GM21515 (cell line): ENCODE measurements at regions not wholly inside any gene's neighbourhood (a gene's known extent, or its start where the extent isn't known, plus 50 kb on each side); places are given as distances from the start of the nearest gene placed in this dataset.

ENCODE experiments used
- ATAC-seq: cut with Tn5 transposase; IDR thresholded peaks from one replicate; pipeline ENCODE4 v1.9.1; 2021; ENCODE audit not compliant: unreplicated experiment

GRCh38 chr1:4944072-4944471 lies 289.7 kb downstream of the AJAP1 start:
- ATAC-seq: no peak

DNA sequence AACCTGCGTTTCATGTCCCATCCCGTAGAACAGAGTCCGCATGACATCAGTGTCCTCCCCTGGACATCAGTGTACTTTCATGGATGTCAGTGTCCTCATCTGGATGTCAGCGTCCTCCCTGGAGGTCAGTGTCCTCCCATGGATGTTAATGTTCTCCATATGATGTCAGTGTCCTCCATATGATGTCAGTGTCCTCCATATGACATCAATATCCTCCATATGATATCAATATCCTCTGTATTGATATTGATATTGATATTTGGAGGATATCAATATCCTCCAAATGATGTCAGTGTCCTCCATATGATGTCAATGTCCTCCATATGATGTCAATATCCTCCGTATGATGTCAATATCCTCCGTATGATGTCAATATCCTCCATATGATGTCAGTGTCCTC lies 284.9 kb downstream of the AJAP1 start:
- ATAC-seq: no peak

DNA sequence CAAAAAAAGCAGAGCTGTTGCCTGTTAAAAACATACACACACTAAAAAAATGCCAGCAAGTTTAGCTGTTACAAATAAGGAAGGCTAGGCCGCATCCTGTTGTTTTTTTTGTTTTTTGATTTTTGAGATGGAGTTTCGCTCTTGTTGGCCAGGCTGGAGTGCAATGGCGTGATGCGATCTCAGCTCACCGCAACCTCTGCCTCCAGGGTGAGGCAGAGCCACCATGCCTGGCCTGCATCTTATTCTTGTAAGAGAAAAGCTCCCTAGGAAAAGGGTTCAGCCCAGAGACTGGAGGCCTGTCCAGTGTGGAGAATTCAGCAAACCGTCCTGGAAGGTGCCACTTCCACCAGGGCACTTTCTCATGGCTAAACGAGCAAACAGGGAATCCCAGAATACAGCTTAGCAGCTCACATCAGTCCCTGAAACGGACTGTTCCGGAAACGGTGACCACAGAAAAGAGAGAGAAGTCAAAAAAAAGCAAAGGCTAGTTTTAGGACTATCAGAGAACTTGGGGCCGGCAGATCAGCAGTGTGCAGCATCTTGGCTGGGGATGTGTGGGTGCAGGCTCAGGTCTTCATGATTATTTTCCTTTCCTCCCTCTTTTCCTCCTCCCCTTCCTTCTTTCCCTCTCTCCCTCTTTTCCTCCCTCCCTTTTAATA lies 283.6 kb downstream of the AJAP1 start:
- no peak for ATAC-seq

DNA sequence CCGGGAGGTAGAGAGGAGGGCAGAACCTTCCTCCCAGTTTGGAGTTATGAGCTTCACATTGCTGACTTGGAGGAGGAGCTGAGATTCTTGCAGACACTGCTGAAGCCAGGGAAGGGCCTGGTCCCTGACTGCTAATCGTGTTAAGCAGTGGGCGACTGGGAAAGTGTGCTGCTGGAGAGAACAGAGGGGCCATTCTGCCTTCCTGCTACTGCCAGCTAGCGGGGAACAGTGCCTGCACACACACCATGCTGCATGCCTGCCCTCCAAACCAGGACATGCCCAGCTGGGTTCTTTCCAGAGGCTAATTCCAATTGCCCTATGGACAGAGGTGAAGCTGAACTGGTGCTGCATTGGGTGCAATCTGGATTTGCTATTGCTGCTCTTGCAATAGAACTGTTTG lies 281.4 kb downstream of the AJAP1 start:
- ATAC-seq: no peak

DNA sequence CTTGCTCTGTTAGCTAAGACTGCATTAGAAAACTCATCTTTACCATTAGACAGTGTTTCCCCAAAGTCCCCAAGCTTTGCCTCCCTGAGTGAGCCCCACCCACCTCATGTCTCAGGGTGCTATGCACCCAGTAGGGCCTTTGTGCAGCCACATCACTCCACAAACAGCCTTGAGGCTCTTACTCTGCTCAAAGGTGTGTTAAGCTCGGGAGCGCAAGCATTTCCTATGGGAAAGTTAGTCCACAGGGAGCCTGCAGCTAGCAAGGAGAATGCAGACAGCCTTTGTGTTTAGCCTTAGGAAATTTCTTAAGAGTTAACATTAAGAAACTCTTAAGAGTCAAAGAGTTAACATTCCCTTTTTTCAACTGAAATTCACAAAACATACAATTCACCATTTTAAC lies 278.8 kb downstream of the AJAP1 start:
- ATAC-seq: no peak

DNA sequence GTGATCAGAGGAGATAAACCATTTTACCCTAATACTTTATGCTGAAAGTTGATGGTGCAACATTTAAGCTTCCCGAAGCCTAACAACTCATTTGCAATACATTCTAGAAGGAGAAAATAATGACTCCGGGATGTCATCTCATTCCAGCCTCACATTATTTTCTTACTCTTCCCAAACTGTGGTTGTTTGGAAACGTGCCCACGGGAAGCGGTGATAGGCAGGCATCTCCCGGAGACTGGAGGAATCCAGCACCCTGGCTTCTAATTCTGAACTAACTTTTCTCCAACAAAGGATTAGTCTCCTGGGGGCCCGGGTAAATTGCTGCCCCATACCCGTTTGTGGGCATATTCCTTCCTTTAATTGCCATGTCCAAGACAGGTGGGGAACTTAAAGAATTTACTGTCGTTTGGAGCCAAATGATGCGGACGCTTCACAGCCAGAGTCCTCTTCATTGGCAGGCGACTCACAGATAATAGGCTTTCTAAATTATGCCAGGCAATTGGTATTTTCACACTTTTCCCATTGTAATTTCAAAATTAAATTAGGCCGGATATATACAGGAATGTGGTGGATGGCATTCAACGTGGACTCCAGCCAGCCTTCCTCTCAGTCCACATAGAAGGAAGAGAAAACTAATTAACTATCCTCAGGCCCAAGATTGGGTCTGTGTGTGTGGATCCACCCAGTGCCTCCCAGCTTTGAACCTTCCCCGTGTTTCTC lies 278.1 kb downstream of the AJAP1 start:
- ATAC-seq: no peak

GRCh38 chr1:4931486-4931885 lies 277.1 kb downstream of the AJAP1 start:
- ATAC-seq: no peak

- ATAC-seq: no peak
These were observed 273.8 kb downstream of the AJAP1 start for GRCh38 chr1:4928186-4928585.

DNA sequence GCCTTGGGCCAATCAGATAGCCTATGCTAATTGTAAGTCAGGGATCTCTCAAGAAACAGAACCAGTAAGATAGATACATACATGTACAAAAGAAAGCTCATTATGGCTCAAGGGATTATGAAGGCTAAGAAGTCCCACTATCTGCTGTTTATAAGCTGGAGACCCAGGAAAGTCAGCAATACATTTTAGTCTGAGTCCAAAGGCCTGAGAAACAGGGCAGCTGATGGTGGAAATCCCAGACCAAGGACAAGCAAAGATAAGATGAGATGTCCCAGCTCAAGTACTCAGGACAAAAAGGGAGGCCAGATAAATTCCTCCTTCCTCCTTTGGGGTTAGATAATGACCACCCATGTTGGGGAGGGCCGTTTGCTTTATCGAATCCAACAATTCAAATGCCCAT lies 269.9 kb downstream of the AJAP1 start:
- no peak for ATAC-seq

GRCh38 chr1:4916610-4917009 lies 262.2 kb downstream of the AJAP1 start:
- no peak for ATAC-seq

- no peak for ATAC-seq
These were observed 260.7 kb downstream of the AJAP1 start for GRCh38 chr1:4915154-4915553.

GRCh38 chr1:4908486-4908885 lies 254.1 kb downstream of the AJAP1 start:
- no peak for ATAC-seq

DNA sequence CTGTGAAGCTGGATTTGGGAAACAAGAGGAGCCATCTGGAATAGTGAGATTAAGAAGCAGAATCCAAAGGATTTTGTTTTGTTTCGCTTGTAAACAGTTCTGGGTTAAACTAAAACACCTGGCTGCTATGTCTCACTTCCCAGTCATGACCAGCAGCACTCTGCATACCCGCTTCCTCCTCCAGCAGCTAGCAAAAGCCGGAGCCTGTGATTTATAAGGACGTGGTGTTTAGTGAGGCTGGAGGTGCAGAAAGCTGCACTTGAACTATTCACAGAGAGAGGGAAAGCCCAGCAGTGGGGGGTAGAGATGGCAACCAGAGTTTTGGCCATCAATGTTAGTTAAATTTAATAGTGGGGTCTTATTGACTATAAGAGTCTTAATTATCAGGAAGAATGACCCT lies 240.2 kb downstream of the AJAP1 start:
- no peak for ATAC-seq

DNA sequence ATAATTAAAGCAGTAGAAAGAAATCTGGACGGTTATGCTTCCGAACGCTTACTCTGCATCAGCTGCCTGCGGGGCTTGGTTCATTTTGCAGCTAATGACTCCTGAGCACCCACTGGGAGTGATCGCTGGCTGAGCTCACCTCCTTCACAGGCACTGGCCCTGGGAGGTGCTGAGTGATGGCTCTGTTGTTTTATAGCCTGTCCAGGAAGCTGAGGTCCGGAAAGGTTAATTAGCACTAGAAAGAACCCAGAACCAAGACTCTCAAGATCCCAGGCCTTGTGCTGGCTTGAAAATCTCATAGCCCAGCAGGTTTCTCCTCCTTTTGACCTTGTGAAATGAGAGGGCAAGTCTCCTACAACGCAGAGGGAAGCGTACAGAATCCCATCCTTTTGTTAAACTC lies 226.2 kb downstream of the AJAP1 start:
- ATAC-seq: no peak

DNA sequence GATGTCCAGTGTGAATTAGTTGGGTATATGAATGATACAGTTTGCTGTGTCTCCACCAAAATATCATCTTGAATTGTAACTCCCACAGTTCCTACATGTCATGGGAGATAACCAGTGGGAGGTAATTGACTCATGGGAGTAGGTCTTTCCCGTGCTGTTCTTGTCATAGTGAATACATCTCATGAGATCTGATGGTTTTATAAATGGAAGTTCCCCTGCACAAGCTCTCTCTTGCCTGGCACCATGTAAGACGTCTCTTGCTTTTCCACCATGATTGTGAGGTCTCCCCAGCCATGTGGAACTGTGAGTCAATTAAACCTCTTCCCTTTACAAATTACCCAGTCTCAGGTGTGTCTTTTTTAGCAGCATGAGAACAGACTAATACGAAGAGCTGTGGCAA lies 223.0 kb downstream of the AJAP1 start:
- no peak for ATAC-seq

- no peak for ATAC-seq
These were observed 217.0 kb downstream of the AJAP1 start for GRCh38 chr1:4871373-4871772.

DNA sequence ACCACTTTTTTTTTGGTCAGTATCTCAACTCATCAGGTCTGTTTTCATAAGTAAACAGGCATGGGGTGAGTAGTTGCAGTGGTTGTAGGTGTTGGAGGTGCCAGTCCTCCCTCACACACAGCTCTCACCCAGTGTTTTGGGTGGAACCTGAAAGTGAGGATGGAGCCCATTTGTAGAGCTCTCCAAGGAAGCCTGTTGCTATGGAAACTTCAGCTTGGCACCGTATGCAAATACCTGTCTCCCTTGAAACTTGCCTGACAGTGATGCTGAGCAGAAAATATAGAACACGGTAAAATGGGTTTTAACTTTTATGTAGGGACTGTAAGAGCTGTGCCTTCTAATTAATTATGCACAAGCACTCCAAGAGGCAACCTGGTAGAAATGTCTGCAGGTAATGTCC lies 214.1 kb downstream of the AJAP1 start:
- ATAC-seq: no peak

GRCh38 chr1:4856396-4856795 lies 202.0 kb downstream of the AJAP1 start:
- ATAC-seq: no peak

- ATAC-seq: no peak
These were observed 200.0 kb downstream of the AJAP1 start for GRCh38 chr1:4854367-4854766.

- no peak for ATAC-seq
These were observed 199.5 kb downstream of the AJAP1 start for GRCh38 chr1:4853904-4854303.

- no peak for ATAC-seq
These were observed 197.1 kb downstream of the AJAP1 start for GRCh38 chr1:4851385-4852065.

DNA sequence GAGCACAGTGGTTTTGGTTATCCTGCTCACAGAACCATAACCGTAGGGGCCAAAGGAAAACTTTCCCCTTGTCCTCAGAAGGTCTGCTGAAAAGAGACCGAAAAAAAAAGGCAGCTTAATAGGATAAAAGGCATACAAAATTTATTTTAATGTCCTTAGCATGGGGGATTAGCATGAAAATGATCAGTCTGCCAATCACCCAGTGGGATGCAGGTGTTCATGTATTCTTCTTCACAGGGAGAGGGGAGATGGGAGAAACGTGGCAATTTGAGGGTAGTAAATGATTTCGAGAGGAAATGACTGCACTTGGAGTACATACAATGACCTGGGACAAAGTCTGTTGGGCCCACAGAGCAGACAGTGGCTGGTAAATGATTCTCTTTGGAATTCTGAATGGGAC lies 194.0 kb downstream of the AJAP1 start:
- no peak for ATAC-seq
